ENCODE measurements at regions not wholly inside any gene's neighbourhood (a gene's known extent, or its start where the extent isn't known, plus 50 kb on each side); places are given as distances from the start of the nearest gene placed in this dataset.

- Mint-ChIP-seq H3K9me3 (ENCODE audit: low read depth) (peaks cover 6% of the 10 kb centered on the region), H3K36me3 (ENCODE audit: low read depth) (no peaks in the 10 kb centered on the region), H3K27me3 (ENCODE audit: low read depth) (no peaks in the 10 kb centered on the region), H3K4me3 (ENCODE audit: unreplicated experiment) (no peak overlapping the region), H3K27ac (ENCODE audit: unreplicated experiment) (no peak overlapping the region), H3K4me1 (ENCODE audit: low read depth) (no peaks in the 10 kb centered on the region)
- DNase-seq (ENCODE audit: low spot score): no peak
- TF ChIP-seq CTCF (IDR thresholded peaks at IDR 0.05): no peak
Measured at GRCh38 chr22:34278121-34278520, 357.8 kb upstream of the LARGE1 start.

- H3K27me3 Mint-ChIP-seq (ENCODE audit: low read depth): no peaks in the 10 kb centered on the region
- no peak for DNase-seq (ENCODE audit: low spot score)
- TF ChIP-seq CTCF (IDR thresholded peaks at IDR 0.05): no peak
- no peak overlapping the region for H3K4me3 Mint-ChIP-seq (ENCODE audit: unreplicated experiment)
- no peaks in the 10 kb centered on the region for H3K4me1 Mint-ChIP-seq (ENCODE audit: low read depth)
- no peaks in the 10 kb centered on the region for H3K36me3 Mint-ChIP-seq (ENCODE audit: low read depth)
- H3K27ac Mint-ChIP-seq (ENCODE audit: unreplicated experiment): no peak overlapping the region
- H3K9me3 Mint-ChIP-seq (ENCODE audit: low read depth): no peaks in the 10 kb centered on the region
Measured at GRCh38 chr22:34281738-34282137, 361.5 kb upstream of the LARGE1 start.

DNA sequence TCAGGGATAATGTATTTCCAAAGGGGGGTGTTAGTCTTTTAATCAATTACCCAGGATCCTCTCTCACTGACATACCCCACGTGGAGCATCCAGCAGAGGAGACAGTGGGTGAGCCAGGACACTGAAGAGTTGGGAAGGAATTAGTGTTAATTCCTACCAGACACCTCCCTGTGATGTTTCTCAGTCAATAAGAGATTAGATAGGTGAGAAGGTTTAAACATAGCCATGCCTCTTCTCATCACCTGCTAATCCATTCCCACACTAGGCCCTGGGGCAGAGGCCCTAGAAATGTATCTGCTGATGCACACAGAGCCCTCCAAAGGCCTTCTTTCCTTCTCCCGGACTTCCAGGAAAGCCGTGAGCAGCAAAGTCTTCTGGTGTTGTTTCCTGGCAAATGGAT lies 363.6 kb upstream of the LARGE1 start:
- no peak overlapping the region for H3K27ac Mint-ChIP-seq (ENCODE audit: unreplicated experiment)
- TF ChIP-seq CTCF (IDR thresholded peaks at IDR 0.05): no peak
- H3K4me3 Mint-ChIP-seq (ENCODE audit: unreplicated experiment): no peak overlapping the region
- no peaks in the 10 kb centered on the region for H3K4me1 Mint-ChIP-seq (ENCODE audit: low read depth)
- peaks cover 6% of the 10 kb centered on the region for H3K9me3 Mint-ChIP-seq (ENCODE audit: low read depth)
- no peaks in the 10 kb centered on the region for H3K36me3 Mint-ChIP-seq (ENCODE audit: low read depth)
- no peaks in the 10 kb centered on the region for H3K27me3 Mint-ChIP-seq (ENCODE audit: low read depth)
- no peak for DNase-seq (ENCODE audit: low spot score)

DNA sequence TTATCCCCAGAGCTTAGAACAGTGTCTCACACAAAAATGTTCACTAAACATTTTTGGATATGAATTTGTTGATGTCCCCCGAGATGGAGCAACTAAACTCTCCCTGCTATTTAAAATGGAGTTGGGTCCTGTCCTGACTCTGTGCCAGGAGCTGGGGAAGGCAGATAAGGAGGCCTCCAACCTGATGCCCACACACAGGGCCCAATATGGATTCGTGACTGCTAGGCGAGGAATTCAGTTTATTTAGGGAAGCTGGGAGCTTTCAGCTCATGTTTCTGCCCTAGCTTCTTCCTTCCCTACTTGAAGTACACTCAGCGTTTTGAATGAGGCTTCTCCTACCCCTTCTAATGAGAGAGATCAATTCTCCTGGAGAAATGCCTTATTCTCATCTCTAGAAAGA lies 373.0 kb upstream of the LARGE1 start:
- Mint-ChIP-seq H3K27me3 (ENCODE audit: low read depth) (no peaks in the 10 kb centered on the region), H3K27ac (ENCODE audit: unreplicated experiment) (no peak overlapping the region), H3K4me3 (ENCODE audit: unreplicated experiment) (no peak overlapping the region), H3K36me3 (ENCODE audit: low read depth) (no peaks in the 10 kb centered on the region), H3K4me1 (ENCODE audit: low read depth) (no peaks in the 10 kb centered on the region), H3K9me3 (ENCODE audit: low read depth) (peaks cover 2% of the 10 kb centered on the region)
- DNase-seq (ENCODE audit: low spot score): no peak
- no peak for TF ChIP-seq CTCF (IDR thresholded peaks at IDR 0.05)

DNA sequence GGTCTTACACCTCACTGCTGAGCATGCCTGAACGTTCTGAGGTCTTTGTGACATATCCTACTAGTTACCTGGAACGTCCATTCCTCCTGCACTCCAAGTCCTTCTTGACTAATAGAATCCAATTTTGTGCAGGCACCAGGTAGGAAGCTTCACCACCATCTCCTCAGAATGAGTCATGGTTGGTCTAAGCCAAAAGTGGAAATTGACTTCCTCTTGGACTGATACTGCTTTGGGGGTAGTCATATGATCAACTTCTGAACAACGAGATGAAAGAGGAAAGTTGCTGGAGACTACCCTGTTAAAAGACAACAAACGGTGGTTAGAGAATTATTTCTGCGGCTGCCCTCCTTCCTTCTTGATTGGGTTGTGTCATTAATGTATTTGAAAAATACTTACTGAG lies 374.2 kb upstream of the LARGE1 start:
- Mint-ChIP-seq H3K9me3 (ENCODE audit: low read depth) (no peaks in the 10 kb centered on the region), H3K4me1 (ENCODE audit: low read depth) (no peaks in the 10 kb centered on the region), H3K36me3 (ENCODE audit: low read depth) (no peaks in the 10 kb centered on the region)

More for the DNA sequence above, 374.2 kb upstream of the LARGE1 start:
- no peak overlapping the region for H3K27ac Mint-ChIP-seq (ENCODE audit: unreplicated experiment)
- H3K27me3 Mint-ChIP-seq (ENCODE audit: low read depth): no peaks in the 10 kb centered on the region
- no peak overlapping the region for H3K4me3 Mint-ChIP-seq (ENCODE audit: unreplicated experiment)
- no peak for DNase-seq (ENCODE audit: low spot score)
- no peak for TF ChIP-seq CTCF (IDR thresholded peaks at IDR 0.05)
